ENCODE measurements at regions not wholly inside any gene's neighbourhood (a gene's known extent, or its start where the extent isn't known, plus 50 kb on each side); places are given as distances from the start of the nearest gene placed in this dataset.

DNA sequence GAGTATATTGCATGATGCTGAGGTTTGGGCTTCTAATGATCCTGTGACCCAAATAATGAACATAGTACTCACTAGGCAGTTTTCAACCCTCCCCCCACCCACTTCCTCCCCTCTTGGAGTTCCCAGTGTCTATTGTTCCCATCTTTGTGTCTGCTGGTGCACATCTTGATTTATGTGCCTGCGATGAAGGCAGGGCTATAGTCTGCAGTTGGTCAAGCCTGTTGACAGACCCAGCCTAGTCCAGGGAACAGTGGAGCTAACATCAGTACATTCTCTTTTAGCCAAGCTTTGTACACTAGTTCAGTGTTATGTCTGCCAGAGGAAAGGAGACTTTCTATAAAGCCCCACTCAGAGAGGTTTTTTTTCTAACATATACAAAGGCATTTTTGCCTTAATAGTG, 287.6 kb downstream of the CPS1 start:
- TF ChIP-seq POLR2AphosphoS5 (IDR thresholded peaks at IDR 0.05; ENCODE audit: low read depth, low read length) = no peak
- no peak for TF ChIP-seq POLR2A (IDR thresholded peaks at IDR 0.05; ENCODE audit: low read depth, low read length)
- no peak for TF ChIP-seq TAF1 (IDR thresholded peaks at IDR 0.05; ENCODE audit: borderline replicate concordance, low read depth, low read length)

All from GM12892 (cell line).